ENCODE measurements at regions not wholly inside any gene's neighbourhood (a gene's known extent, or its start where the extent isn't known, plus 50 kb on each side); places are given as distances from the start of the nearest gene placed in this dataset.

DNA sequence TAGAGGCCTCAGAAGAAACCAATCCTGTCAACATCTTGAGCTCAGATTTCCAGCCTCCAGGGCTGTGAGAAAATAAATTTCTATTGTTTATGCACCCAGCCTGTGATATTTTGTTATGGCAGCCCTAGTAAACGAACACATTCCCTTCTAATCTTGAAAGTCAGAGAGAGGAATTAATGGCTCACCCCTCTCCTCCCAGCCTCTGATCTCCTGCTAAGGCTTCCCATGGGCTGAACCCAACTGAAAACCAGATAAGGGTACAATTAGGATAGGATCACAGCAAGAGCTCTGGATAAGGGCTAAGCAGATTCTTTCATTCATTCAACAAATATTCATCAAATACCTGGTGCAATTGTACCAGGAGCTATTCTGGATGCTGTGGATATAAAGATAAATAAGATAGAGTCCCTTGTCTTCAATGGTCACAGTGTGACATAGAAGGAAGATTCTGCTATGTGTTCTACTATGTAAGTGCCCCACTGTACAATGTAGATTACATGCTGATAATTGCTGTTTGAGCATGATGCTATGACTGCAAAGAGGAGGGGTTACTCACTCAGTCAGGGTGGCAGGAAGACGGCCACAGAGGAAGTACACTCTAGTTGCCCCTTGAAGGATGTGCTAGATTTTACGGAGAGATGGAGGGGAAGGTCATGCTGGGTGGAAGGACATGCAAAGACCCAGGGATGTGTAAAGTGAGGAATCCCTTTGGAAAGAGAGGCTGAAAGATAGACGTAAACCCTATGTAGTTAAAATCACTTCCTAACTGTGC lies 203.3 kb upstream of the JUN start:
- H3K79me2 ChIP-seq = no peaks in the 10 kb centered on the region
- H3K27ac ChIP-seq = no peak overlapping the region
- H2AFZ ChIP-seq = no peak overlapping the region
- H4K20me1 ChIP-seq (ENCODE audit: insufficient read depth, poor library complexity, severe bottlenecking) = no peaks in the 10 kb centered on the region
- no peaks in the 10 kb centered on the region for H3K36me3 ChIP-seq (replicated peaks; ENCODE audit: insufficient read depth, low read depth)
- TF ChIP-seq EZH2phosphoT487 (IDR thresholded peaks at IDR 0.05; ENCODE audit: low read depth, severe bottlenecking, unreplicated experiment) (no peak), EZH2 (IDR thresholded peaks at IDR 0.05; ENCODE audit: borderline replicate concordance) (no peak)
- TF ChIP-seq, protein P1, sequence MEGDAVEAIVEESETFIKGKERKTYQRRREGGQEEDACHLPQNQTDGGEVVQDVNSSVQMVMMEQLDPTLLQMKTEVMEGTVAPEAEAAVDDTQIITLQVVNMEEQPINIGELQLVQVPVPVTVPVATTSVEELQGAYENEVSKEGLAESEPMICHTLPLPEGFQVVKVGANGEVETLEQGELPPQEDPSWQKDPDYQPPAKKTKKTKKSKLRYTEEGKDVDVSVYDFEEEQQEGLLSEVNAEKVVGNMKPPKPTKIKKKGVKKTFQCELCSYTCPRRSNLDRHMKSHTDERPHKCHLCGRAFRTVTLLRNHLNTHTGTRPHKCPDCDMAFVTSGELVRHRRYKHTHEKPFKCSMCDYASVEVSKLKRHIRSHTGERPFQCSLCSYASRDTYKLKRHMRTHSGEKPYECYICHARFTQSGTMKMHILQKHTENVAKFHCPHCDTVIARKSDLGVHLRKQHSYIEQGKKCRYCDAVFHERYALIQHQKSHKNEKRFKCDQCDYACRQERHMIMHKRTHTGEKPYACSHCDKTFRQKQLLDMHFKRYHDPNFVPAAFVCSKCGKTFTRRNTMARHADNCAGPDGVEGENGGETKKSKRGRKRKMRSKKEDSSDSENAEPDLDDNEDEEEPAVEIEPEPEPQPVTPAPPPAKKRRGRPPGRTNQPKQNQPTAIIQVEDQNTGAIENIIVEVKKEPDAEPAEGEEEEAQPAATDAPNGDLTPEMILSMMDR (IDR thresholded peaks at IDR 0.05; ENCODE audit: poor library complexity) = no peak
- no peaks in the 10 kb centered on the region for H3K27me3 ChIP-seq
- no peak for DNase-seq (ENCODE audit: low spot score)
- H3K4me1 ChIP-seq (ENCODE audit: insufficient read depth) = peaks cover 23% of the 10 kb centered on the region
- H3K9me3 ChIP-seq (ENCODE audit: low read depth) = no peaks in the 10 kb centered on the region
- WGBS (ENCODE audit: low lambda C conversion rate, missing lambda C conversion rate) = 58% methylated on average over 4 of the region's 4 CpGs
- H3K9me2 ChIP-seq (replicated peaks; ENCODE audit: insufficient read depth) = no peaks in the 10 kb centered on the region
- H3K4me3 ChIP-seq = no peak overlapping the region
- H3K4me2 ChIP-seq = no peak overlapping the region

DNA sequence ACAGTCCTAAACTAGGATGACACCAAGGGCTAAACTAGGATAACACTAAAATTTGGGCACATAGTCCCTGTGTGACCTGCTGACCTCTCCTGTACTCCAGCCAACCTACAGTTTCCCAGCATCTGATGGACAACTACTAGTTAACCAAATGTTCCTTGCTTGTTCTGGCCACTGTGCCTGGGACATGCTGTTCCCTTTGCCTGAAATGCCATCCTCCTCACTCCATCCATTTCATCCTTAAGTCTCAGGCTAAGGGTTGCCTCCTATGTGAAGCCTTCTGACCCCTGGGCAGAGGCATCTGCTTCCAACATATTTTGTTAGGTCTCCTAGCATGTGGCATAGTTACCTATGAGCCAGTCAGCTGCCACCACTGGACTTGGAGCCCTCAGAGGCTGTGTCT lies 204.9 kb upstream of the JUN start:
- DNase-seq (ENCODE audit: low spot score) = no peak
- Histone ChIP-seq H3K9me2 (replicated peaks; ENCODE audit: insufficient read depth) (no peaks in the 10 kb centered on the region), H3K79me2 (no peaks in the 10 kb centered on the region), H3K27ac (no peak overlapping the region), H4K20me1 (ENCODE audit: insufficient read depth, poor library complexity, severe bottlenecking) (no peaks in the 10 kb centered on the region), H3K4me1 (ENCODE audit: insufficient read depth) (peaks cover 7% of the 10 kb centered on the region), H3K36me3 (replicated peaks; ENCODE audit: insufficient read depth, low read depth) (no peaks in the 10 kb centered on the region), H3K9me3 (ENCODE audit: low read depth) (no peaks in the 10 kb centered on the region), H3K4me2 (no peak overlapping the region), H2AFZ (no peak overlapping the region), H3K4me3 (no peak overlapping the region), H3K27me3 (no peaks in the 10 kb centered on the region)
- TF ChIP-seq EZH2 (IDR thresholded peaks at IDR 0.05; ENCODE audit: borderline replicate concordance) = no peak
- TF ChIP-seq, protein P1 (IDR thresholded peaks at IDR 0.05; ENCODE audit: poor library complexity) = no peak
- TF ChIP-seq EZH2phosphoT487 (IDR thresholded peaks at IDR 0.05; ENCODE audit: low read depth, severe bottlenecking, unreplicated experiment) = no peak

DNA sequence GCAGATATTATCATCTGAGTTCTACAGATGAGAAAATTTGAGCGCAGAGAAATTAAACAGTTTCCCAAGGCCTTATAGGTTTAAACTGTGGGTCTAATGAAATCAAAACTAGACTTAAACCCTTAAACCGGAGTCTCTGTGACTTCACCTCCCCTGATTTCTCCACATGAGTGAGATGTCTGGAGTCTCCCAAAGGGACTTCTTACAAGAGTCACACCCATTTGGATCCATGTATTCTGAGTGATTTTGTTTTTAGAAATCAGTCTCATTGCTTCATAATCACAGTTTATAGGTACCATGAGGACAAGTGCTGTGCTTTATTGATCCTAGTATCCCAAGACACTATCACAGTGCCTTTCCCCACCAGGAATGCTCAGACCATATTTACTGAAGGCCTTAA lies 206.0 kb upstream of the JUN start:
- Histone ChIP-seq H3K36me3 (replicated peaks; ENCODE audit: insufficient read depth, low read depth) (no peaks in the 10 kb centered on the region), H3K79me2 (no peaks in the 10 kb centered on the region), H3K4me3 (no peak overlapping the region), H3K9me3 (ENCODE audit: low read depth) (no peaks in the 10 kb centered on the region), H2AFZ (no peak overlapping the region), H4K20me1 (ENCODE audit: insufficient read depth, poor library complexity, severe bottlenecking) (no peaks in the 10 kb centered on the region), H3K4me2 (no peak overlapping the region), H3K27ac (no peak overlapping the region), H3K4me1 (ENCODE audit: insufficient read depth) (peaks cover 12% of the 10 kb centered on the region), H3K27me3 (no peaks in the 10 kb centered on the region), H3K9me2 (replicated peaks; ENCODE audit: insufficient read depth) (no peaks in the 10 kb centered on the region)
- TF ChIP-seq, protein P1 (IDR thresholded peaks at IDR 0.05; ENCODE audit: poor library complexity) = no peak
- TF ChIP-seq EZH2phosphoT487 (IDR thresholded peaks at IDR 0.05; ENCODE audit: low read depth, severe bottlenecking, unreplicated experiment) = no peak
- TF ChIP-seq EZH2 (IDR thresholded peaks at IDR 0.05; ENCODE audit: borderline replicate concordance) = no peak
- 76% methylated on average over 2 of the region's 2 CpGs for WGBS (ENCODE audit: low lambda C conversion rate, missing lambda C conversion rate)
- no peak for DNase-seq (ENCODE audit: low spot score)

Measured in hepatocyte (in vitro differentiated cells).